Esophagus mucosa (tissue), 1 donor: ENCODE measurements at regions not wholly inside any gene's neighbourhood (a gene's known extent, or its start where the extent isn't known, plus 50 kb on each side); places are given as distances from the start of the nearest gene placed in this dataset.

Experiments
- ATAC-seq: fragments of 200-7000 bp; cut with Tn5 transposase; one replicate; pipeline ENCODE4 v1.9.1; 2020
- donor health status: DM: yes; HTN: yes; CAD: no.

DNA sequence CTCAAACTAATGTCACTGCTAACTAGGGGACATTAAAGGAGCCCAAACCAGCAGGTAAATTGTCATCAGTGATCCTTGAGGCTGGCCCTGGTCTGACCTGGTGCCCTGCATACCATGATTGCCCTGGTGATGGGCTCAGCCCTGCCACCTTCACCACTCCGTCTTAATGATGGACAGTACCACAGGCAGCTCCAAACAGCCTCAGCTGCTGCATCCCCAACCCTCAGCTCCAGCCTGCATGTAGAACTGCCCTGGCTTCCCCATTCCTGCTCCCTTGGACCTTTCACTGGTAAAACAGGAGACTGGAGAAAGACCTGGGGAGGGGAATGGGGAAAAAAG lies 190.0 kb downstream of the GAS1 start:
- ATAC-seq, result no peak

DNA sequence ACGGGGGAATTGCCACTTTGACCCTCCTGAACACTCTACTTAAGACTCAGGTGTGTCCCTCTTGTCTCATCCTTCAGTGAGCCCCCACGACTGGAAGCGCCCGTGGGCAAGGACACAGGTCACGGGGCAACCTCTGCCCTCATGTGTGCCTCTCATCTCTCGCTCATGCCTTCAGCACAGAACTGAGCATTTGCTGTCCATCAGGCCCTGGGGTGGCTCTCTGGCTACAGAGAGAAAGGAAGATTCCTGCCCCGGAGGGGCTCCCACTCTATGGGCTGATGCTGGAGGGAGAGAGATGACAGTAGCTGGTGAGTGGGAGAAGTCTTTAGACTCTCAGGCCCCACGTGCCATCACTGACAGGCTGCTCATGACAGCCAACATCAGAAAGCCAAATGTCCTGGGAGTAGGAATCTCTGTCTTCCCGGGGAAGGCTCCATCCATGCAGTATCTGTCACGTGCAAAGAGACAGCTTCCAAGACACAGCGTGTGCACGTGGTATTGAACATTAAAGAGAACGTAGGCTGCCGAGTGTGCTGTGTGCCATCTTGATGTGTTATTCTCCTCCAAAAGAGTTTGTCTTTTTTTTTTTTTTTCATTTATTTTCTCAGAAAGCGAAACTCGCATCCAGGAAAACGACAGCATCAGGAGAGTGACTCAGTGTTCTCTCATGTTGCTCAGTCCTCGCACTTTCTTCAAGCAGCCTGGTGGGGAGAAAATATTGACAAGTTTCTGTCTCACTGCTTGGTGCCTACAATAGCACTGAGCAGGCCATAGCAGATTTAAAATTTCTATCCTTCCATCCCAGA lies 190.5 kb downstream of the GAS1 start:
- no peak for ATAC-seq

DNA sequence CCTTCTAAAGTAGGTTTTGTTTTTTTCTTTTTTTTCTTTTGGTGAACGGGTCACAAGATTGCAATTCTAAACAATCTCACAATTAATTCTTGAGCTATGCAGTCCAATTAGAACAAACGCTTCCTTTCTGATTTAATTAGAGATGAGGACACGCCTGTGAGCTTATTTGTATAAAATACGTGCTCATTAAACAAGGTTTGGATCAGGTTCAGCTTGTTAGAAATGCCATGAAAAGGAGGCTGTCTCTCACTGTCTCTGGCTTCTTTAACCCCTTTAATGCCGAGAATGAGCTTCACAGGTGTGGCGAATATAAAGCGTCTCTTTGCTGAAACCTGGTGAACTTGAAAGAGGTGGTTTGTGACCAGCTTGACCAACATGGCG lies 191.8 kb downstream of the GAS1 start:
- ATAC-seq, result no peak

DNA sequence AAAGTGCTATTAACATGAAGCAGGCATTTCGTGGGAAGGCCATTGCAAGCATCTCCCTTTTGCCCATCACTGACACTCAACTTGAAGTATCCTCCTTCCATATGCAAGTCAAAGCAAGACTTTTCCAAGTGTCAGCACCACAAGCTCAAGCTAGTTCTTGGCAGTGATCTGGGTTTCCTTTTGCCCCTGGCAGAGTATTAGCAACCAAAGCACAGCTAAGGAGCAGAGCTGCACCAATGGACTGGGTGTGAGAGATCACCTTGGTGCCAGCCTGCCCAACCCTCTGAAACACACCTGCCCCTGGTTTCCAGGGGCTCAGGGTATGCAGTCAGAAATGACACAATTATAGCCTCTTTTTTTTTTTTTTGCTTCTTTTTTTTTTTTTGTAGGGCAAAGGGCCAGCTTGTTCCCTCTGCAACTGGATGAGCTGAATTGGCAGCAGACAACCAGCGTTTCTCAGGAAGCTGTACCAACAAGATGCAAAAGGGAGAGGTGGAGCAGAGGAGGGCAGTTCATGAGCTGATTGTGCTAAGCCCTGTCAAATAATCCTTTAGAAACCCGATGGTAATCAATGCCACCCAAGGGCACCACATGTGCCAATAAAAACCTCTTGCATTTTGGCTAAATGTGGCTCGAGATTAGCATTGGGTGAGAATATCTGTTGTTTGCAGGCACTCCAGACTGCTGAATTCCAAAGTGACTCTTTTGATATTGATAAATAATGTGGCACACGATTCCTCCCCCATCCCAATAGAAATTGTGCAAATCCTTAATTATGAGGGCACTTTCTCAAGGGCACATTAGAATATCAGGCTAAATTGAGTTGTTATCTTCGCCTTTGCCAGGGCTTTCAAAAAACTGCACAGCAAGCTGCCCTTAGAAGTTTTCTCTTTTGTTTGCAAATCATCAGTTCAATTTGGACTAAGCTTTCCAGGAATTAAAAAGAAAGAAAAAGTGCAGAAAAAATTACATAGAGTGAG lies 192.4 kb downstream of the GAS1 start:
- ATAC-seq, result peak; percentile 96

DNA sequence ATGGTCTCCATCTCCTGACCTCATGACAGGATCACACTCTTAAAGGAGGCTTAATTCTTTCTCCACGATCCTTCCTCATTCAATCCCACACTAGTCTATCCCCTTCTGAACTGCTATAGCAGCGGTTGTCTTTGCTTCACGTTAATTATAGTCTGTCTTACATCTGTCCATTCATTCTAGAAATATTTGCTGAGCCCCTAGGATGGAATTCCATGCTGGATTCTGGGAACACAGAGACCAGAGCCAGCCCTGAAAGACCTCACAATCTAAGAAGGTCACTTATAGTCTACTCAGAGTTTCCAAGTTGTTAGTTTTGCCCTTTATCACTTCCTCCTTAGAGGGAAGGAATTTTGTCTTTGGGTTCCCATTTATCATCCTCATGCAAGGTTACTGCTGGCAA lies 193.5 kb downstream of the GAS1 start:
- no peak for ATAC-seq

DNA sequence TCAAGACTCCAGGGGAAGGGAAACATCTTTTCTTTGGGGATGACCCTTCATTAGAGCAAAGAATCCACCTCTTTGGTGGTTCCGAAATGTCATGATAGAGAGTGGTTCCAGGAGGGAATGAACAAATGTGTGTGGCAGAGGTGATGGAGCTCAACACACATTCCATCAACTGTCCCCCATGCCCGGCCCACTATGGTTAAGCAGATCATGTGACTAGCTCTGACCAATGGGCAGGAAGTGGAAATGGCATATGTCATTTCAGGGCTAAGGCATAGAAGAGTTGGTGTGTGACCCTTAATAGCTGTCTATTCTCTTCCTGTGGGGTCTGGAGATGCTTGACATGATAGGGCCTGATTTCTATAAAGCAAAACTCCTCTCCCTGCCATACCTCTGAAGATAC lies 194.6 kb downstream of the GAS1 start:
- ATAC-seq, result no peak

DNA sequence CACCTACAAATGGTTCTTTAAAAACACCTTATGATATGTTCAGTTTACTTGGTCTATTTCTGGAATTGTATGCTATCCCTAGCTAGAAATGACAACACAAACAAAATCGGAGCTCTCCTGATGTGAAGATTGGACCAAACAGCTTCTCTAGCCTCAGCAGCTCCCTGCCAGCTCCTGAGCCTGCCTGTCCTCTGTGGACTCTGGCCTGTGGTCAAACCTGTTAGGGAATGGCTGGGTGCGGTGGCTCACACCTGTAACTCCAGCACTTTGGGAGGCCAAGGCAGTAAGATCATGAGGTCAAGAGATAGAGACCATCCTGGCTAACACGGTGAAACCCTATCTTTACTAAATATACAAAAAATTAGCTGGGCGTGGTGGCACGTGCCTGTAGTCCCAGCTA lies 195.3 kb downstream of the GAS1 start:
- no peak for ATAC-seq

DNA sequence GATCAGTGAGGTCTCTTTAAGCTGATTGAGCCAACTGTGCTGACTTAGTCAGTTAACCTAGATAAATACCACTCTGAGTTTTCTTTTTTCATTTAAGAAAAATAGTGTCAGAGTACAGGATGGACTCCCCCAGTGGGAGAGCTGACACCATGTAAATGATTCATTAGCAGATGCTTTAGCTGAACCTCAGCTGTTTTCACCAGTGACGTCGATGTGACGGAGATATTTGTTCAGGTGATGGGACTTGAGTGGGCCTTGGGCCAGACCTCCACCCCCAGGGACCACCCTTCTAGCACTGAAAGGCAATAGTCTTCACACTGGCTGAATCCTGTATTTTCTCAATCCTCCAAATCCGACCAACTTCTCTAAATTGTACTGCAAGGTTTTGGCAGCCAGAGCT lies 196.1 kb downstream of the GAS1 start:
- ATAC-seq, result no peak

DNA sequence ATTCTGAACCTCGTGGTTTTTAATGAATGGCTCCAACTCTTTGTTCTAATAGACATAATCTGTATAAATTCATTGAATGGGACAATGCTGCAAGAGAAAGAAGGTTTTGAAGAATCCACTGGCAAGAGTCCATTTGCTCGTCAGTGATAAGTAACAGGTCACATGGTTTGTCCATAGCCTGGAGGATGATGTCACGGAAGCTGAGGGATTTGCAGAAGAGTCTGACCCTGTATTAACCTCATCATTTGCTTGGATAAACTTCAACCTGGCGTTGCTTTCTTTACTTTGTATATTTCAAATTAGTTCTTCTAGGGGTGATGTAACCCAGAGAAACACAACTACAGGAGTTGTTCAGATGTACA lies 197.4 kb downstream of the GAS1 start:
- no peak for ATAC-seq

DNA sequence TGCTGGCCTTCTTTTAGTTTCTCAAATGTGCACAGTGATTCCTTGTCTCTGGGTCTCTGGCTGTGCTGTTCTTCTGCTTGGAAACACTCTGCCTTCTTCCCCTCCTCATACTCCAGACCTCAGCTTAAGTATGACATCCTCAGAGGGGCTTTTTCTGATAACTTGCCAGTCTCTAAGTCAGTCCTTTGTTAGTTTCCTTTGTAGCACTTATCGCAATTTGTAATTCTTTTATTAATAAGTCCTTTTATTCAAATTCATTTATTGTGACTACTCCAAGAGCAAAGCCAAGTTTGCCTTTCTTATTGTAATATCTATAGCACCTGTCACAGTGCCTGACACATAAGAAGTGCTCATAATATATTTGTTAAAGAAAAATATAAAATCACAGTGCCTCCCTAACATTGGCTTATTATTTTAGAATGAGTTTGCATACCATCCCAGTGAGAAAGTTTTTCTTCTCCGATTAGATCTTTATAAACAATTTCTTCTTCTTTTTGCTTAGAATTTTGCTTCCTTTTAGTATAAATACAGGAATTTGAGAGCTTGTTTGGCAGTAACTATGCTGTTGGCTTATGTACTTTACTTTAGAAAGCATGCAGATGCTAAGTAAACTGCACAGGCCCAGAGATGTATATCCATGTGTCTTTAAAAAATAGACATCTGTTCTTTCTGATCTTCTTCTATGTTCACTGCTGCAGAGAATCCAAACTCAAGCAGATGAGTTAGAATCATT lies 198.0 kb downstream of the GAS1 start:
- ATAC-seq, result no peak

DNA sequence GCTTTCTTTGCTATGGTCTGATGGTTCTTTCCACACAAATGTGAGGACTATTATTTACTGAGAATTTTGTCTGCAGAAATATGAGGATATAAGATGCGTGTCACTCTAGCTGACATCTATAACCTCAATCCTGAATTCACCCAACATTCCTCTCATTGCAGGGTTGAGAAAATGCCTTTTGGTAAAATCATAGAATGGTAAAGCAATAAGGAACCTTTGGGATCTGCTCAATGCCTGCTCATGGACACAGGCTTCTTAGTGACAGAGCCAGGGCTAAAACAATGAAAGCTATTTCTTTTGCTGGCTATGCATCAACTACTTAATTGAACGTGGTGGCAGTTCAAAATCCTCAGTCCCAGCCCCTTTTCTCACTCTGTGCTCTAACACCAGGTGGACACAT lies 199.6 kb downstream of the GAS1 start:
- no peak for ATAC-seq

DNA sequence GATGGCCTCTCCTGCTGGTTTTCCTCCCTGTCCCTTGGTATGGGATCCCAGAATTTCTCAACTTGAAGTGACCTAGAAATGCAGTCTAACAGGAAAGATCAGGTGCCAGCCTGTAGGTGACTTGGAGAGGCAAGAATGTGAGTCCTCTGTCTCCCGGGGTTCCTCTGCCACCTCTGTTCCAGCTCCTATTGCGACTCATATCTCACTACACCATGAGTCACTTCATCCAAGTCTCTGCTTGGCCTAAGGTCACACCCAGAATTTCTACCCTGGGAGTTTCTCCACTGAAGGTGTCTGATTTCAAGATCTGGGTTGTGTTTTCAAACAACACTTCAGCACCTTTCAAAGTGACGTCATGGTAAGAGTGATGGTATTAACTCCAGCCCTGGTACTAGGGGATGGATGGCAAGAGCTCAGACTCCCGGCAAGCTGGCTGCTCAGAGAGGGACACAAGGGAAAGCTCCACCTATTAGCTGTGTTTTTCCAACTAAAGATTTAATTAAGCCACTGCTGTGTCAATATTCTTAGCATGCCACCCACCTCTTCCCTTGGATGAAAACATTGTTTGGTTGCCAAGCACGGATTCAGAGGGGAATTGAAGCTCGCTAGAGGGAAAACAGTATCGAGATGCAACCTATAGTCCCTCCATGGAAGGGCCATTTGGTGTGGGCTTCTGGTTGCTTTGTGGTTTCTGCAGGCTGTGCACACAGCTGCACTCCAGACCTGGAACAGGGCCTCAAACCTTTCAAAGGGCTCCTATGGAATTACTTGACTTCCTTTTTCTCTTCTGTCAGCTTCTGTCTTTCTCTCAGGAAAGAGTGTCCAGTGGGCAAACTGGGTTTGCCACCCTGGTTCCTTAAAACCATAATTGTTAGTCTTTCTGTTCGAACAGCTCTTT lies 205.7 kb downstream of the GAS1 start:
- ATAC-seq, result peak; percentile 98

DNA sequence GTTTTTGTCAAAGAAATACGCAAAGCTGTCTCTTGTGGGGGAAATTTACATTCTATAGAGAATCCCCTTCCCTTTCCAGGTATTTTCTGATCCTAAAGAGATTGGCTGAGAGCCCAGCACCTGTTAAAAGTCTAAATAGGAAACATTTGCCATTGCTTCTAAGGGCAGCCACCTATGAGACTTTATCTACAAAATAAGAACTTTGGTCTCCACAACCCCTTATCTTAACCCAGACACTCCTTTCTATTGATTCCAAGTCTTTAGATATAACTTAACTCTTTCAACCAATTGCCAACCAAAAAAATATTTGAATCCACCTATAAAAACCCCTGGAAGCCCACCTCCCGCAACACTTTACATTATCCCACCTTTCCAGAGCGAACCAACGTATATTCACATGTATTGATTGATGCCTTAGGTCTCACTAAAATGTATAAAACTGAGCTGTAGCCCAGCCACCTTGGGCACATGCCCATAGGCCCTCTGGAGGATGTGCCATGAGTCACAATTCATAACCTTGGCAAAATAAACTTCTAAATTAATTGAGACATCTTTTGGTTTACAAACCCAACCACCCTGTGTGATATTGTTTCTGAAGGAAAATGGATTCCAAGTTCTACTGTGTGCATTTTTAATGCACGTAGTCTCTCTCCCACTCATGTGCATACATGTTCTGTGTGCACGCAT lies 211.4 kb downstream of the GAS1 start:
- ATAC-seq, result no peak

DNA sequence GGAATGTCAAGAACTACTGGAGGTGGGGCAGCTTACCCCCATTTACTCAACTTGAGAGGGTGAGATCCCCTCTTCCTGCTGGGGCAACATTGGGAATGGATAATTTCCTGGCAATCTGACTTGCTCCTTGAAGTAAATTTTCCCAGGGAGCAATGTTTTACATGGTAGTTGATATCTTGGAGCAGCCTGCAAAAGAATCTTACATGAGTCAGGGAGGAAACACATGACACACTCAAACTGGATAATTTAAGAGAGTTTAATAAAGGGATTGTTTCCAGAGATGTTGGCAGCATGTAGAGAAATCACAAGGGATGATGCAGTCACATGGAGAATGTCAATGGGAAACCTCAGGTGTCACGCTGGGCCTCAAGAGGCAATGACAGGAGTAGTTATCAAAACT lies 212.5 kb downstream of the GAS1 start:
- no peak for ATAC-seq

DNA sequence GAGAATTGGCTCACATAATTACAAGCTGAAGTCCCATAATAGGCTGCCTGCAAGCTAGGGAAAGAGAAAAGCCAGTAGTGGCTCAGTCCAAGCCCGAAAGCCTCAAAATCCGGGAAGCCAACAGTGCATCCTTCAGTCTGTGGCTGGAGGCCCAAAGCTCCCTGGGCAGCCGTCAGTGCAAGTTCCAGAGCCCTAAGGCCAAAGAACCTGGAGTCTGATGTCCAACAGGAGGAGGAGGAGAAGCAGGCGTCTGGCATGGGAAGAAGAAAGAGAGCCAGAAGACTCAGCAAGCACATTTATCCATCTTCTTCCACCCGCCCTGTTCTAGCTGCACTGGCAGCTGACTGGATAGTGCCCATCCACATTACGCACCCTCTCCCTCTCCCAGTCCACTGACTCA lies 213.4 kb downstream of the GAS1 start:
- no peak for ATAC-seq

DNA sequence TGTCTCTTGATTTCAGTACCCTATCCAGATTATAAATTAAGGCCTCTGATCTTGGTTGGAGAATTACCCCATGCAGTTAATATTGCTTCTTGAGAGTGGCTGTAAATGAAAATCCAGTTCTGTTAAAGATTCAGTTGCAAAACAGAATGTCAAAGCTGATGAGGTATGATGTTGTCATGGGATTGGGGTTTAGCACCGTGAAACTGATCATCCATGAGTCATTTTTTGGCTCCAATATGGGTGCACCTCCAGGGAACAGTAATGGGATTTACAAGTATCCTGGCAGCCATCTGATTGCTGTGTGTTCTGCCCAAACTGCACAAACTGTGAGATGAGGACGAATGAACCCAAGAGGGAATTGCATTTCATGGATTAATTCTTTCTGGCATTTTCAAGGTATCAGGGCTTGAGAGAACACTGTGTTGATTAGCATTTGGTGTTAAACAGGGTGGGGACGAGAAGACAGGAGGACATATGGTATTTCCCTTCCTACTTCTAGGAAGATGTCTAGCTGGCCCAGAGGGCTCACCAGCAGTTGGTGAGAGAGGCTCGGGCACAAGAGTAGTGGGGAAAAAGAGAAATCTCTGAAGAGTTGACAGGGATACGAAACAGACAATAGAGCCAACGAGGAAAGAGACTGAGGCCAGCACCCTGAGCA lies 214.7 kb downstream of the GAS1 start:
- peak; percentile 94 for ATAC-seq

DNA sequence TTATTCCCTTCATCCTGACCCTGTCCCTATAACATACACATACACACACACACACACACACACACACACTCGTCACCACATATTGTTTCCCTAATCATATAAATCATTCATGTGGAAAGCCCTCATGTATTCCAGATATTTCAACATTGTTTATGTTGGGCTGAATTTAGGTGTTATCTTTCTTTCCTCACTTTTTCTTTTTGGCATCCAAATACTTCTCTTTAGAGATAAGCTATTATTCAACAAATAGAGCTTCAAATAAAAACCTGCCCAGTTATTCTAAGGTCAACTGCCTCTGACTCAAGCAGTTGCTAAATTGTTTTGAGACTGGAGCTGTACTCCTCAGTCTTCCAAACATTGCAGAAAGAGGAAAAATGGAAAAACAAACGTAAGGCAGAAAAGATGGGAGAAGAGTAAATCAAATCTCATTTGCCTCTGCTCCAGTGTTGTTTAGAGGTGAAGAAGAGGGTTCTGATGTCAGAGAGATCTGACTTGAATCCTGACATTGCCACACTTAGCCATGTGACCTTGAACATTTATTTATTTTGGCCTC lies 215.7 kb downstream of the GAS1 start:
- ATAC-seq, result no peak

DNA sequence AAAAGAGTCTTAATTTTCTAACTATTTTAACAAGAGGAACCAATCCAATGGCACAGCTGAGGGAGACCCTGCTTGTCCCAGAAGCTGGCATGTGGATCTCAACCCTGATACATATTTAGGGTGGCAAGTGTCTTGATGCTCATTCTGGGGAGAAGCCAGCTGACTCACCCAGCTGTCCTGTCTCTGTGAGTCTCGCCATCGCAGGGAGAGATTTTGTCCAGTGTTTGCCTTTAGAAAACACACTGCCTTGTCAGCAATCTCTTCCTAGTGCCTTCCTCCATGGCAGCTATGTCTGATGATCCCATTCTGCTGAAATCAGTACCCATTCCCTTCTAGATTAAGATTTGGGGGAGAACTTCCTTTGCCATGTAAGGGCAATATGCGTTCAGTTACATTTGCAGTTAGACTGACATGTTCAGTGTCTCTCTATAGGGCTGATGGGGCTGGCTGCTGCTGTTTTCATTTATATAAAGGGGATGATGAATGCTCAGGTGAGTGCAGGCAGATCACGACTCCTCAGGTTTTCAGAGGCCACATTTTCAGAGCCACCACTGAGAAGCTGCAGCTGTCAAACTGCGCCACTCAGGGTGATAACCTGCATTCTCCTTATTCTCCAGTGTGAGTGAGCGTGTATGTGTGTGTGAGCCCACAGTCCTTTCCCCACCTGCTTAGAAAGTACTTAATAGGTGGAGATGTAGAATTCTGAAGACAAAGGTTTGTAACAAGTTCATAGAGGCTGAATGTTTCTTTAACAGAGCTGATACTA lies 217.0 kb downstream of the GAS1 start:
- no peak for ATAC-seq

DNA sequence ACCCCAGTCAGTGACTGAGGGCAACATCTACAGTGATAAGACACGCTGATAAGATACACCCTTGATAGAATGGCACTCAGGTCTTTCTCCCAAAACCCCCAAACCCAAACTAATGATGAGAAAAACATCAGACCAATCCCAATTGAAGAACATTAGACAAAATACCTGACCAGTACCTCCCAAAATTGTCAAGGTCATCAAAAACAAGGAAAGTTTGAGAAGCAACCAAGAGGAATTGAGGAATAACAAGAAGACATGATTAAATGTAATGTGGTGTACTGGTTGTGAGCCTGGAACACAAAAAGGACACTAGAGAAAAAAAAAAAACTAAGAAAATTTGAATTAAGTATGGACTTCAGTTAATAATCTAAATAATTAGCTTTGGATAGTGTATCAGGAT lies 222.8 kb downstream of the GAS1 start:
- no peak for ATAC-seq

DNA sequence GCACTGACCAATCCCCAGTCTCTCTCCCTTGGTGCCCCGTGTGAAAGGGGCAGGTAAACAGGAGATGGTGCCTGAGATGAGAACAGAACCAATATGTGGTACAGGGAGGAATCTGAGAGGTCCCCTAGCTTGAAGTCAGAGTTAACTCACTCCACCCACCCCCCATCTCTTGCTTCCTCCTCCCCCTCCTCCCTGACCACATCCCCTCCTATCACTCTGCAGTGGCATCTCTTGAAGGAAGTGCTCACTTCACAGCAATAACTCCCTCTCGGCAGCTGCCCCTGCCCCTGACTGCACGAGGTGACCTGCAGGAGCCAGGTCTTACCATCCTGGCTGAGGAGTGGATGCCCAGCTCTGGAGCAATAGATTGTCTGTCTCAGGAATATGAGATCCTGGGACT lies 224.0 kb downstream of the GAS1 start:
- no peak for ATAC-seq
